H1 (cell line): ENCODE measurements at regions not wholly inside any gene's neighbourhood (a gene's known extent, or its start where the extent isn't known, plus 50 kb on each side); places are given as distances from the start of the nearest gene placed in this dataset.

Source experiments
- CTCF ChIA-PET: fragments of 300-600 bp; sonication (Branson Sonifier 250); formaldehyde crosslinking; loops from one replicate; lab custom pipeline; 2021; ENCODE audit not compliant: partially characterized antibody; lab: Charles Lee
- POLR2A ChIA-PET: fragments of 300-600 bp; sonication (Branson Sonifier 250); formaldehyde crosslinking; loops from one replicate; lab custom pipeline; 2021; ENCODE audit warnings: inconsistent platforms; ENCODE audit not compliant: partially characterized antibody; lab: Charles Lee
- DNase-seq, 2 experiments: peaks; one replicate each; pipeline versions ENCODE4 v3.0.0 to v3.0.0-alpha.2; 2010 to 2022; ENCODE audit warnings: low spot score in 2 of 2, low read depth in 1 of 2, mixed read lengths in 1 of 2
- FAIRE-seq: peaks from 2 replicates; lab custom pipeline; 2011; peaks lifted over from hg19 to GRCh38; lab: Jason Lieb, UNC
- H2AFZ ChIP-seq: 2 replicates; pipeline ENCODE4 v1.8.1; 2012; ENCODE audit warnings: low read length, inconsistent platforms
- H2AK5ac ChIP-seq: 2 replicates; pipeline ENCODE4 v1.6.1; 2013; ENCODE audit warnings: low read depth, low read length
- H2BK120ac ChIP-seq: replicated peaks from 2 replicates; pipeline ENCODE3; 2013; ENCODE audit warnings: low read depth, low read length, inconsistent platforms
- H2BK12ac ChIP-seq: 2 replicates; pipeline ENCODE4 v1.6.1; 2013; ENCODE audit warnings: low read depth, low read length
- H2BK15ac ChIP-seq: 2 replicates; pipeline ENCODE4 v1.6.1; 2013; ENCODE audit warnings: low read length
- H2BK20ac ChIP-seq: 2 replicates; pipeline ENCODE4 v1.6.1; 2013; ENCODE audit warnings: low read length
- H2BK5ac ChIP-seq: 2 replicates; pipeline ENCODE4 v1.6.1; 2013; ENCODE audit warnings: low read depth, low read length
- H3K14ac ChIP-seq: 2 replicates; pipeline ENCODE4 v1.6.1; 2013; ENCODE audit warnings: inconsistent platforms; ENCODE audit not compliant: insufficient read length
- H3K18ac ChIP-seq: 2 replicates; pipeline ENCODE4 v1.6.1; 2013; ENCODE audit warnings: low read length; ENCODE audit errors: extremely low read depth
- H3K23ac ChIP-seq: 2 replicates; pipeline ENCODE4 v1.6.1; 2013; ENCODE audit warnings: inconsistent platforms; ENCODE audit not compliant: insufficient read length
- H3K23me2 ChIP-seq: 2 replicates; pipeline ENCODE4 v1.6.1; 2013; ENCODE audit warnings: low read depth, low read length
- H3K27ac ChIP-seq: 2 replicates; pipeline ENCODE4 v1.6.1; 2011; ENCODE audit warnings: low read depth, low read length, inconsistent platforms
- H3K27me3 ChIP-seq, 4 experiments: replicated peaks in 1 of 4; 1 replicate in 1 of 4; 2 replicates in 3 of 4; pipeline versions ENCODE4 v1.6.1 to v1.8.1; 2011 to 2013; ENCODE audit warnings: low read length in 3 of 4, mild to moderate bottlenecking in 3 of 4, inconsistent platforms in 2 of 4, mixed read lengths in 2 of 4, moderate library complexity in 1 of 4; ENCODE audit not compliant: control insufficient read depth in 3 of 4, insufficient read depth in 3 of 4; ENCODE audit errors: extremely low read depth in 1 of 4
- H3K36me3 ChIP-seq, 4 experiments: 2 replicates each; pipeline versions ENCODE4 v1.6.1 to v1.8.1; 2011 to 2013; ENCODE audit warnings: mild to moderate bottlenecking in 4 of 4, low read length in 3 of 4, moderate library complexity in 2 of 4, control low read depth in 1 of 4, inconsistent platforms in 1 of 4; ENCODE audit not compliant: insufficient read depth in 4 of 4, control insufficient read depth in 2 of 4
- H3K4ac ChIP-seq: replicated peaks from 2 replicates; pipeline ENCODE3; 2013; ENCODE audit warnings: low read length, low read depth, mixed read lengths, inconsistent platforms; ENCODE audit not compliant: insufficient read length
- H3K4me1 ChIP-seq, 4 experiments: replicated peaks in 1 of 4; 1 replicate in 1 of 4; 2 replicates in 3 of 4; pipeline versions ENCODE4 v1.6.1 to v1.8.1; 2011 to 2013; ENCODE audit warnings: low read length in 3 of 4, inconsistent platforms in 2 of 4, mixed read lengths in 1 of 4; ENCODE audit not compliant: insufficient read depth in 4 of 4, control insufficient read depth in 3 of 4
- H3K4me2 ChIP-seq, 2 experiments: 2 replicates each; pipeline versions ENCODE4 v1.6.1 to v1.8.1; 2011 to 2013; ENCODE audit warnings: low read depth in 2 of 2, low read length in 2 of 2, control low read depth in 1 of 2, inconsistent platforms in 1 of 2, mild to moderate bottlenecking in 1 of 2; ENCODE audit not compliant: insufficient read depth in 1 of 2
- H3K4me3 ChIP-seq, 4 experiments: fragments of 200-600, 300-600 bp in 1 of 4; sonication (generic), shearing (Covaris generic), sonication (Bioruptor Twin) in 1 of 4; 2 replicates each; pipeline versions ENCODE4 v1.5.1 to v1.8.1; 2011 to 2016; ENCODE audit warnings: low read length in 4 of 4, low read depth in 3 of 4, control low read depth in 2 of 4, inconsistent platforms in 2 of 4, mild to moderate bottlenecking in 2 of 4, mixed read lengths in 1 of 4, moderate library complexity in 1 of 4; ENCODE audit not compliant: insufficient read depth in 2 of 4; ENCODE audit errors: extremely low read depth in 1 of 4
- H3K56ac ChIP-seq: replicated peaks from 2 replicates; pipeline ENCODE3; 2013; ENCODE audit warnings: low read depth, mild to moderate bottlenecking, mixed read lengths, low read length, inconsistent platforms; ENCODE audit not compliant: insufficient read length
- H3K79me1 ChIP-seq: 2 replicates; pipeline ENCODE4 v1.6.1; 2013; ENCODE audit warnings: low read depth, low read length, control low read depth
- H3K79me2 ChIP-seq, 2 experiments: 2 replicates each; pipeline versions ENCODE4 v1.6.1 to v1.8.1; 2012 to 2013; ENCODE audit warnings: low read length in 2 of 2, mild to moderate bottlenecking in 2 of 2, inconsistent platforms in 1 of 2; ENCODE audit not compliant: insufficient read depth in 2 of 2, control insufficient read depth in 1 of 2
- H3K9ac ChIP-seq, 4 experiments: replicated peaks in 1 of 4; 1 replicate in 1 of 4; 2 replicates in 3 of 4; pipeline versions ENCODE4 v1.6.1 to v1.8.1; 2011 to 2013; ENCODE audit warnings: low read depth in 3 of 4, low read length in 3 of 4, control low read depth in 2 of 4, mild to moderate bottlenecking in 2 of 4, moderate library complexity in 2 of 4, inconsistent platforms in 1 of 4; ENCODE audit errors: extremely low read depth in 1 of 4
- H3K9me3 ChIP-seq, 2 experiments: 2 replicates each; pipeline versions ENCODE4 v1.6.1 to v1.8.1; 2012 to 2013; ENCODE audit warnings: mild to moderate bottlenecking in 2 of 2, moderate library complexity in 2 of 2, control low read depth in 1 of 2, inconsistent platforms in 1 of 2, low read depth in 1 of 2, low read length in 1 of 2, mixed read lengths in 1 of 2; ENCODE audit not compliant: insufficient read depth in 2 of 2
- H4K20me1 ChIP-seq, 2 experiments: replicated peaks in 1 of 2; 2 replicates each; pipeline versions ENCODE3 to v1.8.1; 2011 to 2013; ENCODE audit warnings: inconsistent platforms in 2 of 2, low read length in 2 of 2, mild to moderate bottlenecking in 1 of 2; ENCODE audit not compliant: insufficient read depth in 2 of 2, control insufficient read depth in 1 of 2
- H4K5ac ChIP-seq: 2 replicates; pipeline ENCODE4 v1.6.1; 2013; ENCODE audit warnings: low read length, low read depth, mixed read lengths, inconsistent platforms; ENCODE audit not compliant: insufficient read length
- H4K8ac ChIP-seq: 2 replicates; pipeline ENCODE4 v1.8.0; 2013; ENCODE audit warnings: mild to moderate bottlenecking, moderate library complexity, low read length, inconsistent platforms; ENCODE audit not compliant: insufficient read depth; ENCODE audit errors: extremely low read depth
- H4K91ac ChIP-seq: replicated peaks from 2 replicates; pipeline ENCODE3; 2013; ENCODE audit warnings: low read length, mixed read lengths, inconsistent platforms; ENCODE audit not compliant: insufficient read length
- ASH2L ChIP-seq: fragments of 200-600, 300-600 bp; sonication (generic); IDR thresholded peaks from one replicate; pipeline ENCODE4 v1.7.1; 2017; ENCODE audit warnings: low read length
- CHD1 ChIP-seq: IDR thresholded peaks from 2 replicates; pipeline ENCODE4 v1.6.1; 2012; ENCODE audit warnings: low read depth, low read length, improper control_type of control experiment
- JUN ChIP-seq: IDR thresholded peaks from 2 replicates; pipeline ENCODE4 v1.6.1; 2011; ENCODE audit warnings: low read depth, mild to moderate bottlenecking, improper control_type of control experiment, low read length
- RAD21 ChIP-seq, 2 experiments: IDR thresholded peaks in 1 of 2; conservative IDR thresholded peaks in 1 of 2; 2 replicates each; pipeline ENCODE4 v1.6.1; 2011; ENCODE audit warnings: low read depth in 2 of 2, low read length in 2 of 2, improper control_type of control experiment in 1 of 2, inconsistent platforms in 1 of 2, mild to moderate bottlenecking in 1 of 2, moderate library complexity in 1 of 2
- RXRA ChIP-seq: IDR thresholded peaks from 2 replicates; pipeline ENCODE4 v1.6.1; 2011; ENCODE audit warnings: low read depth, mild to moderate bottlenecking, low read length, moderate library complexity; ENCODE audit not compliant: insufficient read depth
- SIX5 ChIP-seq: IDR thresholded peaks from 2 replicates; pipeline ENCODE4 v1.6.1; 2011; ENCODE audit warnings: mild to moderate bottlenecking, low read depth, low read length
- TBP ChIP-seq: IDR thresholded peaks from 2 replicates; pipeline ENCODE4 v1.6.1; 2011; ENCODE audit warnings: low read depth, low read length, improper control_type of control experiment
- TEAD4 ChIP-seq: IDR thresholded peaks from 2 replicates; pipeline ENCODE4 v1.6.1; 2012; ENCODE audit warnings: low read depth, low read length, inconsistent platforms, mixed read lengths
- ZNF274 ChIP-seq: IDR thresholded peaks from 2 replicates; pipeline ENCODE4 v1.7.0; 2012; ENCODE audit warnings: low read length, borderline replicate concordance; ENCODE audit errors: extremely low read depth
- WGBS, 2 experiments: shearing (Covaris generic) in 1 of 2; methylation state at CpG; one replicate each; pipeline versions ENCODE4 v1.1.6 to v1.1.7; 2013 to 2015; ENCODE audit warnings: low lambda C conversion rate in 2 of 2, mixed read lengths in 2 of 2, inconsistent platforms in 1 of 2, low coverage in 1 of 2, missing lambda C conversion rate in 1 of 2; ENCODE audit not compliant: insufficient replicate concordance in 2 of 2, insufficient coverage in 1 of 2, insufficient read length in 1 of 2; ENCODE audit errors: extremely low coverage in 1 of 2, missing lambda C conversion rate in 1 of 2; 5-methylcytosine and 5-hydroxymethylcytosine counted together

GRCh38 chr22:49709464-49709863 is 118.2 kb downstream of the BRD1 start:
- H3K4me2 ChIP-seq, result no peak overlapping the region
- H3K23me2 ChIP-seq, result no peaks in the 10 kb centered on the region
- no peak overlapping the region for H2BK12ac ChIP-seq
- peaks cover 0 to 4% of the 10 kb centered on the region in 2 experiments for H4K20me1 ChIP-seq
- H3K27ac ChIP-seq, result no peak overlapping the region
- no peak overlapping the region for H4K91ac ChIP-seq
- H4K8ac ChIP-seq, result no peak overlapping the region
- DNase-seq (no peak), FAIRE-seq (no peak)
- CTCF ChIA-PET, result no interaction called here
- H3K14ac ChIP-seq, result no peak overlapping the region
- no peak overlapping the region for H2BK20ac ChIP-seq
- H3K79me2 ChIP-seq, result no peaks in the 10 kb centered on the region
- H3K23ac ChIP-seq, result no peak overlapping the region
- no peaks in the 10 kb centered on the region for H3K9me3 ChIP-seq
- H2AK5ac ChIP-seq, result no peak overlapping the region
- no peak overlapping the region for H3K18ac ChIP-seq
- H3K4me1 ChIP-seq, result no peaks in the 10 kb centered on the region
- no peak overlapping the region for H2AFZ ChIP-seq
- H4K5ac ChIP-seq, result no peak overlapping the region
- no peak overlapping the region for H3K4ac ChIP-seq
- WGBS, 2 experiments, result 90% methylated on average over 4 of the region's 4 CpGs; no CpG with 5 or more reads in 1 of the 2 experiments
- H2BK15ac ChIP-seq, result no peak overlapping the region
- no peak for TF ChIP-seq CHD1
- no peak for TF ChIP-seq RAD21 (IDR thresholded peaks at IDR 0.05 in 1 of 2, conservative IDR thresholded peaks at IDR 0.05 in 1 of 2; ENCODE audit: low read depth in 2 of 2, low read length in 2 of 2)
- no peak for TF ChIP-seq TEAD4
- TF ChIP-seq JUN, result no peak
- no peak for TF ChIP-seq SIX5
- no peak for TF ChIP-seq TBP
- TF ChIP-seq ASH2L, result no peak
- no peak for TF ChIP-seq ZNF274
- no peak for TF ChIP-seq RXRA
- H3K9ac ChIP-seq, result no peak overlapping the region
- POLR2A ChIA-PET, result no interaction called here
- no peaks in the 10 kb centered on the region for H3K36me3 ChIP-seq
- no peaks in the 10 kb centered on the region for H3K79me1 ChIP-seq
- H2BK5ac ChIP-seq, result no peak overlapping the region
- H2BK120ac ChIP-seq, result no peak overlapping the region
- H3K4me3 ChIP-seq, result no peak overlapping the region
- H3K27me3 ChIP-seq, result no peaks in the 10 kb centered on the region; a peak in 1 of 7 replicates
- H3K56ac ChIP-seq, result no peak overlapping the region
